HG03439 (cell line): ENCODE measurements at regions not wholly inside any gene's neighbourhood (a gene's known extent, or its start where the extent isn't known, plus 50 kb on each side); places are given as distances from the start of the nearest gene placed in this dataset.
"Not testable (repeated sequence)": the region's sequence is repeated elsewhere in the genome, so short reads cannot be mapped to it uniquely, and the experiment has no call there.

Source experiments
- ATAC-seq: cut with Tn5 transposase; IDR thresholded peaks from one replicate; pipeline ENCODE4 v1.9.1; 2021; ENCODE audit warnings: mild to moderate bottlenecking, moderate library complexity; ENCODE audit not compliant: unreplicated experiment

- no peak for ATAC-seq
Observed at GRCh38 chr9:74125941-74126340, 371.2 kb upstream of the RORB start.

GRCh38 chr9:74132986-74133385 lies 364.1 kb upstream of the RORB start:
- ATAC-seq = no peak

GRCh38 chr9:74133921-74134320 lies 363.2 kb upstream of the RORB start:
- no peak for ATAC-seq

- ATAC-seq = no peak
Observed at GRCh38 chr9:74138182-74138581, 359.0 kb upstream of the RORB start.

- no peak for ATAC-seq
Observed at GRCh38 chr9:74140141-74140540, 357.0 kb upstream of the RORB start.

GRCh38 chr9:74147906-74148305 lies 349.2 kb upstream of the RORB start:
- ATAC-seq = no peak

- peak; percentile 78 for ATAC-seq
Observed at GRCh38 chr9:74172874-74173273, 324.3 kb upstream of the RORB start.

GRCh38 chr9:74173284-74173683 lies 323.9 kb upstream of the RORB start:
- peak; percentile 36 for ATAC-seq

GRCh38 chr9:74197771-74198170 lies 299.4 kb upstream of the RORB start:
- ATAC-seq = not testable (repeated sequence)

GRCh38 chr9:74205056-74205455 lies 292.1 kb upstream of the RORB start:
- no peak for ATAC-seq

GRCh38 chr9:74218385-74219063 lies 278.6 kb upstream of the RORB start:
- ATAC-seq = no peak

GRCh38 chr9:74220327-74220726 lies 276.8 kb upstream of the RORB start:
- ATAC-seq = no peak

GRCh38 chr9:74236857-74237256 lies 260.3 kb upstream of the RORB start:
- no peak for ATAC-seq

GRCh38 chr9:74245866-74246497 lies 251.2 kb upstream of the RORB start:
- no peak for ATAC-seq

- ATAC-seq = no peak
Observed at GRCh38 chr9:74255489-74255984, 241.6 kb upstream of the RORB start.

GRCh38 chr9:74275872-74276508 lies 221.1 kb upstream of the RORB start:
- no peak for ATAC-seq

- peak; percentile 95 for ATAC-seq
Observed at GRCh38 chr9:74277532-74277931, 219.6 kb upstream of the RORB start.

- no peak for ATAC-seq
Observed at GRCh38 chr9:74281674-74282073, 215.5 kb upstream of the RORB start.

- ATAC-seq = no peak
Observed at GRCh38 chr9:74282526-74283253, 214.4 kb upstream of the RORB start.

GRCh38 chr9:74284581-74285450 lies 212.3 kb upstream of the RORB start:
- ATAC-seq = no peak
